HCT116 (cell line): ENCODE measurements at regions not wholly inside any gene's neighbourhood (a gene's known extent, or its start where the extent isn't known, plus 50 kb on each side); places are given as distances from the start of the nearest gene placed in this dataset.

ENCODE experiments used
- ATAC-seq: fragments of 200-7000 bp; cut with Tn5 transposase; 2 replicates; pipeline ENCODE4 v1.9.1; 2020; ENCODE audit warnings: mild to moderate bottlenecking, moderate library complexity
- BruUV-seq: library from RNA; stranded (reverse); fragments of 400-500 nt; replicated peaks from 2 replicates; lab custom pipeline; 2021; lab: Mats Ljungman, UMichigan
- CTCF ChIA-PET: fragments of 300-600 bp; sonication (Branson Sonifier 250); formaldehyde crosslinking; loops from one replicate; lab custom pipeline; 2021; ENCODE audit warnings: antibody characterized with exemption; lab: Charles Lee
- POLR2A ChIA-PET: fragments of 300-600, 350-600 bp; sonication (Branson Sonifier 250); formaldehyde crosslinking; loops from one replicate; lab custom pipeline; 2021; ENCODE audit warnings: antibody characterized with exemption; lab: Charles Lee
- RAD21 ChIA-PET, 2 experiments: fragments of 300-600 bp; sonication (Branson Sonifier 250); formaldehyde crosslinking; loops; one replicate each; lab custom pipeline; 2023; ENCODE audit warnings: low total read pairs in 2 of 2; ENCODE audit not compliant: uncharacterized antibody in 2 of 2, unreplicated experiment in 2 of 2, low non-redundant PET in 1 of 2; lab: Charles Lee
- DNase-seq: peaks from one replicate; pipeline ENCODE4 v3.0.0-alpha.2; 2010; ENCODE audit warnings: low read depth, low spot score
- H2AFZ ChIP-seq: fragments of 200-600 bp; shearing (Covaris generic), sonication (generic); 2 replicates; pipeline ENCODE4 v1.6.1; 2017; ENCODE audit warnings: low read depth, mixed run types, mixed read lengths, antibody characterized with exemption, low read length; ENCODE audit not compliant: poor library complexity, severe bottlenecking
- H3K27ac ChIP-seq: 2 replicates; pipeline ENCODE4 v1.5.1; 2012; ENCODE audit warnings: low read depth, low read length
- H3K27me3 ChIP-seq: fragments of 200-600 bp; sonication (generic); 2 replicates; pipeline ENCODE4 v1.6.1; 2016; ENCODE audit warnings: mixed run types, low read length, mixed read lengths; ENCODE audit not compliant: insufficient read depth
- H3K36me3 ChIP-seq, 2 experiments: fragments of 200-500 bp in 1 of 2; fragments of 200-600 bp in 1 of 2; sonication (Bioruptor generic) in 1 of 2; sonication (generic) in 1 of 2; 2 replicates each; pipeline versions ENCODE4 v1.5.1 to v1.6.1; 2014 to 2016; ENCODE audit warnings: low read length in 2 of 2, inconsistent platforms in 1 of 2, mixed read lengths in 1 of 2, mixed run types in 1 of 2; ENCODE audit not compliant: insufficient read depth in 2 of 2, control insufficient read depth in 1 of 2
- H3K4me1 ChIP-seq, 2 experiments: fragments of 200-600 bp in 1 of 2; sonication (generic) in 1 of 2; 2 replicates each; pipeline versions ENCODE4 v1.5.1 to v1.6.1; 2012 to 2017; ENCODE audit warnings: low read length in 2 of 2, inconsistent platforms in 1 of 2, mild to moderate bottlenecking in 1 of 2, mixed read lengths in 1 of 2, mixed run types in 1 of 2, moderate library complexity in 1 of 2; ENCODE audit not compliant: insufficient read depth in 2 of 2, control insufficient read depth in 1 of 2
- H3K4me2 ChIP-seq: fragments of 200-600 bp; sonication (generic); 2 replicates; pipeline ENCODE4 v1.6.1; 2017; ENCODE audit warnings: mixed run types, low read length, mixed read lengths
- H3K4me3 ChIP-seq, 2 experiments: fragments of 200-600 bp in 1 of 2; sonication (generic) in 1 of 2; replicated peaks in 1 of 2; 2 replicates each; pipeline ENCODE4 v1.5.1; 2011 to 2016; ENCODE audit warnings: low read length in 2 of 2, control low read depth in 1 of 2, low read depth in 1 of 2, mild to moderate bottlenecking in 1 of 2, mixed read lengths in 1 of 2, mixed run types in 1 of 2
- H3K79me2 ChIP-seq: fragments of 200-600 bp; sonication (generic); 2 replicates; pipeline ENCODE4 v1.6.1; 2017; ENCODE audit warnings: mild to moderate bottlenecking, mixed run types, low read length, moderate library complexity, mixed read lengths; ENCODE audit not compliant: insufficient read depth
- H3K9ac ChIP-seq: fragments of 200-600 bp; sonication (generic); 2 replicates; pipeline ENCODE4 v1.6.1; 2016; ENCODE audit warnings: low read length, mixed read lengths
- H3K9me2 ChIP-seq: fragments of 200-600 bp; sonication (generic), shearing (Covaris generic); 2 replicates; pipeline ENCODE4 v1.6.1; 2017; ENCODE audit warnings: mixed run types, mild to moderate bottlenecking, moderate library complexity; ENCODE audit not compliant: insufficient read depth
- H3K9me3 ChIP-seq, 2 experiments: fragments of 200-500 bp in 1 of 2; fragments of 200-600 bp in 1 of 2; sonication (Bioruptor generic) in 1 of 2; sonication (generic) in 1 of 2; 2 replicates each; pipeline ENCODE4 v1.6.1; 2014 to 2017; ENCODE audit warnings: low read length in 2 of 2, mixed read lengths in 2 of 2, inconsistent platforms in 1 of 2, low read depth in 1 of 2, mild to moderate bottlenecking in 1 of 2, mixed run types in 1 of 2, moderate library complexity in 1 of 2; ENCODE audit not compliant: control insufficient read depth in 1 of 2, insufficient read depth in 1 of 2
- H4K20me1 ChIP-seq: fragments of 200-600 bp; sonication (generic), shearing (Covaris generic); 2 replicates; pipeline ENCODE4 v1.6.1; 2017; ENCODE audit warnings: mixed run types, mild to moderate bottlenecking, moderate library complexity; ENCODE audit not compliant: insufficient read depth
- CBX3 ChIP-seq: IDR thresholded peaks from 2 replicates; pipeline ENCODE4 v1.6.1; 2012; ENCODE audit warnings: low read depth
- CEBPB ChIP-seq: IDR thresholded peaks from 2 replicates; pipeline ENCODE4 v1.6.1; 2012; ENCODE audit warnings: low read depth
- EZH2 ChIP-seq: fragments of 200-600 bp; sonication (generic); IDR thresholded peaks from 2 replicates; pipeline ENCODE4 v1.6.1; 2017; ENCODE audit warnings: antibody characterized with exemption, mixed run types
- EZH2phosphoT487 ChIP-seq: fragments of 200-600 bp; IDR thresholded peaks from 2 replicates; pipeline ENCODE4 v1.6.1; 2018; ENCODE audit warnings: antibody characterized with exemption, borderline replicate concordance
- JUND ChIP-seq: IDR thresholded peaks from 2 replicates; pipeline ENCODE4 v1.6.1; 2012
- MAX ChIP-seq: IDR thresholded peaks from 2 replicates; pipeline ENCODE4 v1.6.1; 2012
- POLR2A ChIP-seq: IDR thresholded peaks from 2 replicates; pipeline ENCODE4 v1.7.0; 2011; ENCODE audit warnings: borderline replicate concordance; ENCODE audit not compliant: insufficient read depth, insufficient read length; ENCODE audit errors: extremely low read depth
- POLR2AphosphoS5 ChIP-seq: IDR thresholded peaks from 2 replicates; pipeline ENCODE4 v1.6.1; 2011; ENCODE audit warnings: mild to moderate bottlenecking, low read depth, low read length, moderate library complexity
- RAD21 ChIP-seq: IDR thresholded peaks from 2 replicates; pipeline ENCODE4 v1.6.1; 2012; ENCODE audit warnings: low read depth, mild to moderate bottlenecking
- REST ChIP-seq: IDR thresholded peaks from 2 replicates; pipeline ENCODE4 v1.6.1; 2012; ENCODE audit warnings: low read depth
- SIN3A ChIP-seq: IDR thresholded peaks from 2 replicates; pipeline ENCODE4 v1.6.1; 2012; ENCODE audit warnings: low read depth
- ZFX ChIP-seq: fragments of 450-650 bp; IDR thresholded peaks from 2 replicates; pipeline ENCODE4 v1.6.1; 2017
- ZNF274 ChIP-seq: fragments of 200-500 bp; sonication (Bioruptor generic); IDR thresholded peaks from 2 replicates; pipeline ENCODE4 v1.6.1; 2014; ENCODE audit warnings: mild to moderate bottlenecking, low read depth, low read length, inconsistent platforms
- intact Hi-C: fragments of 100-400 bp; cut with micrococcal nuclease; formaldehyde crosslinking; loops from 2 replicates; pipeline ENCODE4 v1.10.0; 2022
- TF ChIP-seq, protein P1 (sequence below): IDR thresholded peaks from 2 replicates; pipeline ENCODE4 v1.6.1; 2012

- no peak overlapping the region for H3K27ac ChIP-seq
- no peak overlapping the region for H3K4me3 ChIP-seq
- no peak overlapping the region for H2AFZ ChIP-seq
- H3K9me3 ChIP-seq: no peaks in the 10 kb centered on the region
- no peak overlapping the region for H3K9ac ChIP-seq
- H3K4me1 ChIP-seq: peaks cover 4 to 15% of the 10 kb centered on the region in 2 experiments; a peak in 3 of 4 replicates
- H3K79me2 ChIP-seq: no peaks in the 10 kb centered on the region
- no peaks in the 10 kb centered on the region for H3K9me2 ChIP-seq
- H3K4me2 ChIP-seq: no peak overlapping the region
- no TSS peak for BruUV-seq
- ATAC-seq: no peak
- CTCF ChIA-PET: no interaction called here
- H4K20me1 ChIP-seq: no peaks in the 10 kb centered on the region
- POLR2A ChIA-PET: no interaction called here
- H3K36me3 ChIP-seq: no peaks in the 10 kb centered on the region
- no peak for TF ChIP-seq REST
- TF ChIP-seq EZH2phosphoT487: no peak
- TF ChIP-seq, protein P1, sequence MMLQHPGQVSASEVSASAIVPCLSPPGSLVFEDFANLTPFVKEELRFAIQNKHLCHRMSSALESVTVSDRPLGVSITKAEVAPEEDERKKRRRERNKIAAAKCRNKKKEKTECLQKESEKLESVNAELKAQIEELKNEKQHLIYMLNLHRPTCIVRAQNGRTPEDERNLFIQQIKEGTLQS: no peak
- no peak for TF ChIP-seq ZFX
- no peak for TF ChIP-seq POLR2A
- TF ChIP-seq CEBPB: no peak
- TF ChIP-seq EZH2: no peak
- no peak for TF ChIP-seq MAX
- TF ChIP-seq RAD21: no peak
- no peak for TF ChIP-seq ZNF274
- TF ChIP-seq SIN3A: no peak
- no peak for TF ChIP-seq JUND
- no peak for TF ChIP-seq POLR2AphosphoS5
- no peak for TF ChIP-seq CBX3
- RAD21 ChIA-PET: no interaction called here
- intact Hi-C loops: no loop called here
- no peak for DNase-seq
- no peaks in the 10 kb centered on the region for H3K27me3 ChIP-seq
Measured at GRCh38 chr14:53622447-53622846, 334.2 kb downstream of the BMP4 start.
